DOHH2 (cell line): ENCODE measurements at regions not wholly inside any gene's neighbourhood (a gene's known extent, or its start where the extent isn't known, plus 50 kb on each side); places are given as distances from the start of the nearest gene placed in this dataset.

ENCODE experiments used
- CTCF ChIP-seq: fragments of 200-600 bp; sonication (generic); IDR thresholded peaks from one replicate; pipeline ENCODE4 v1.5.1; 2014; ENCODE audit warnings: antibody characterized with exemption, mild to moderate bottlenecking, low read depth, low read length; ENCODE audit not compliant: poor library complexity, severe bottlenecking
- EZH2phosphoT487 ChIP-seq: fragments of 200-600 bp; sonication (generic); IDR thresholded peaks from 2 replicates; pipeline ENCODE4 v1.6.1; 2017; ENCODE audit warnings: borderline replicate concordance, mild to moderate bottlenecking, antibody characterized with exemption, low read length, moderate library complexity, mixed read lengths

GRCh38 chr5:105587963-105588662 is 2025.5 kb upstream of the NUDT12 start:
- TF ChIP-seq EZH2phosphoT487: no peak
- TF ChIP-seq CTCF: no peak
